GM19468 (cell line): ENCODE measurements at regions not wholly inside any gene's neighbourhood (a gene's known extent, or its start where the extent isn't known, plus 50 kb on each side); places are given as distances from the start of the nearest gene placed in this dataset.

Experiments
- ATAC-seq: cut with Tn5 transposase; IDR thresholded peaks from one replicate; pipeline ENCODE4 v1.9.1; 2021; ENCODE audit warnings: mild to moderate bottlenecking, moderate library complexity, moderate number of reproducible peaks; ENCODE audit not compliant: unreplicated experiment; ENCODE audit errors: extremely low read depth

DNA sequence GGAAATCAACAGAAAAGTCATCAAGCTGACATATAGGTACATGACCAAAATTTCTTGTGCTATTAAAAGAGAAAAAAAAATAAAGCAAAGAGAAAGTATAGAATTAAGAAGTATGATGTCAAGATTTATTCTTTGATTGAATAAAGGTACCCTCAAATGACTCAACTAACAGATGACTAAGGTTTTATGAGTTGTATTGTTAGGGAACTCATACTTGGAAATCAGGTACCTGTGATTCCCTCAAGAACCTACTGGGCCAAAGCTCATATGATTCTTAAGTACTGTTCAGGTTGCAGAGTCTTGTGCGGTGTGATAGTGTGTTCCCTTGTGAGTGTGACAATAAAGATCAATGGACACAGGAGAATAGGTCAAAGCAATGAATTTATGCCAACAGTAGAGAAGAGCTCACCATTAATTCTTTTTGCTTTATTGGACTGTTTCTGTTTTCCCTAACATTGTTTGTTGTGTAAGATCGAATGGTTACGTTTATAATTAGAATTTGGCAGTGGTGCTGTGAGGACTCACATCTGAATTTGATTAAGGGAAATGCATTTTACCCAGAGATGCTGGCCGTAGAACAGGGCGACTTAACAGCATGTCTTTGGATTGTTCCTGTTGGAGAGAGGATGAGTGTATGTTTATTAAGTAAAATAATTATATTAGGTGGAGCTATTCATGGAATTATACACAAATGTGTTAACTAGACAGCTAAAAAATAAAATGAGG is 293.2 kb upstream of the SEMA3D start:
- no peak for ATAC-seq

DNA sequence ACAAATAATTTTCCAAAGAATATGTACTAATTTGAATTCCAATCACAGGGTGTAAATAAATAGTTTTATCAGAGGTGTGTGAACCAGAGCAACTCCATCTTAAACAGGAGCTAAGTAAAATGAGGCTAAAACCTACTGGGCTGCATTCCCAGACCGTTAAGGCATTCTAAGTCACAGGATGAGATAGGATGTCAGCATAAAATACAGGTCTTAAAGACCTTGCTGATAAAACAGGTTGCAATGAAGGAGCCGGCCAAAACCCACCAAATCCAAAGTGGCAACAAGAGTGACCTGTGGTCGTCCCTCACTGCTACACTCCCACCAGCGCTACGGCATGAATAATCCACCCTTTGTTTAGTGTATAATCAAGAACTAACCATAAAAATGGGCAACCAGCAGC is 291.7 kb upstream of the SEMA3D start:
- no peak for ATAC-seq

DNA sequence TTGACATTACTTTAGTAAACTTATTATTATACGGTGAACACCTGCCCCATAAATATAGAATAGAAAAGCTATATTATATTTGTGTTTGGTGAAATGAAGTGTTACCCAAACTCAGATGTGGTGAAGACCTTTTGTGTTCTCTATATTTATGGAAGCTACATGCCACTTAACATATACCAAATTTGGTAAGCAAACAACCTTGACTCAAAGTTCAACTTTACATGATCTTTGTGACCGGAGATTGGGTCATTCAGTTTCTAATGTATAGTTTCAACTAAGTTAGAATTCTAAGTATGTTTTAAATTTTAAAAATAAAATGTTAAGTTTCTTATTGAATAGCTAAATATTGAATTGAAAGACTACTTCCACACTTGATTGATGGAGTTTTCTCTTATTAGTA is 288.6 kb upstream of the SEMA3D start:
- no peak for ATAC-seq

DNA sequence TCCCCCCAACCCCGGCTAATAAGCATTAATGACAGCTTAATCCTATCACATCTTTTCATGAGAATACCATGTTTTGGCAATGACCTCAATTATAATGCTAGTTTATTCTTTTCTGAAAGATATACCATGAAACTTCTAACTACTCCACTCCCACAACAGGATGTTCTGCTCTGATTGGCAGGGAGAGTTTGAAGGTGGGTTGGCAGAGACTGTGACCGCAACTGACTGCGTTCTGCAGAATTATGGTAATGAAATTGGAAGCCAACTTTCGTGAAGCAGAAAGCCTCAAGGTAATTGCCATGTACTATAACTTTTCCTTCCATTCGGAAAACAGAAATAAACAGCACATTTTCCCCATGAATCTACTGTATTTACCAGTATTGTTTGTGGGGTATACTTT is 288.2 kb upstream of the SEMA3D start:
- ATAC-seq, result no peak

DNA sequence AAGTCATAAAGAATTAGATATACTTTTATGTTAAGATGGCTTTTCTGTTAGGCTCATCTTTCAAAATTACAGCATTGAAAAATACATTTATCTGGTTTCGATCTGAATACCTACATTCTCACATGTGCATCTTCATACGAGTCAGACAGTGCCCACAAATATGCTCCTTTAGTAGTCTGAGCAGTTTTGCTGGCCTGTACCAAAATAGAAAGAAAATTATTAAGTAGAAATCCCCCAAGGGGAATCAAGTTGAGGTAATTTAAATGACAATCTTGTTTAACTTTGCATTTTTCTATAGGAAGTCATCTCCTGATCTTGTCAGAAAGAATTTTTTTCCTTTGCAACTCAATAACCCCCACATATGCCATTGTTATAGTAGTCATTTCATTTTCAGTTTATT is 287.4 kb upstream of the SEMA3D start:
- ATAC-seq, result no peak

DNA sequence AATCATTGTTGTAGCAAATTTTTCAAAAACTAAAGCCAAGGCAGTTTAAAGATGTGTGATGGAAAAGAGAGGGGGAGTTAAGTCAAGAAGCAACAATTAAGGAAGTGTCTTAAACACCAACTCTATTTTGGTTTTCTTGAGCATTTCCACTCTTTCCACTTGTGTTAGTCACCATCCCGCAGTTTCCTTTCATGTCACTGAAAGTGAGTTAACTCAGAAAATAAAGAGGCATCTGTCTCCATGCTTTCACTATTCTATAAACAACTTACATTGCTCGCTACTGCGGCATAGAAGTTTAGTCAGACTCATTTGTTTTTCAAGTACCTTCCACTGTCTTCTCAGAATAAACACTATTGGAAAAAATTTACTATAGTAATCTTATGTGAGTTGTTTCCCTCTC is 284.9 kb upstream of the SEMA3D start:
- no peak for ATAC-seq

DNA sequence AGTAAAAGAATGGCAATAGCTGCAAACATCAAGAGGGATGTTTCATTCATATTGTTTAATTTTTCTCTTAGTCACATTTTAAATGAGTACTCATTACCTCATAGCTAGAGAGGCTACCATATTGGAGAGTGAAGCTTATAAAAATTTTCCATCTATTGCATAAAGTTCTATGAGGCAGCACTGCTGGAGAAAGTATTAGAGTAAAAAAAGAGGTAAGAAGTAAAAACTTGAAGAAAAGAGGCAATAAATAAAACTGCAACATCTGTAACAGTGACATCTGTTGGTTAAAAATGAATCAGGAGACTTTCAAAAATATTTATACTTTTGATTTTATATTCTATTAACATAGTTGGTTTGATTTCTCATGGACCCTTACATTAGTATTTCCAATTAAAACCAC is 284.5 kb upstream of the SEMA3D start:
- no peak for ATAC-seq

DNA sequence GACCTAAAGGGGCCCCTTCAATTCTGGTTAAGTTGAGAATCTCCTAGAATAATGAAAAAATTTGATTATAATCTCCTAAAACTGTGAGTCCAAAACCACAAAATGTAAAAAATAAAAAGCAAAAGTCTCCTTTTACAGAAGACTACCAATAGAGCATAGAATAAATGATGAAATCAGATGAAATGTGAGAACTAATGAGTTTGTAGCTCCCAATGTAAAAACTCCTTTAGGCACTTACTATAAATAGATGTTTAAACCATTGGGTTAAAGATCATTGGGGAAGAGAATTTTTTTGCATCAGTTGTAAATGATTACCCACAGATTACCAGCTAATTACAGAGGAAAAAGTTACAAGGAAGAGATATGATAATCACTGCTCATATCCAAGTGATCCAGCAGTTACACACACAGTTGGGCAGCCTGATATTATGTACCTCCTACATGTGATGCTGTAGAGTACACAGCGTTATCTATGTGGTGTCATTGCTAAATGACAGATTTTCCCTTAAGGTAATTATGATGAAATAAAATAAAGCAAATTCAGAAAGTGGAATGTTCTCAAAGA is 282.7 kb upstream of the SEMA3D start:
- ATAC-seq, result no peak

DNA sequence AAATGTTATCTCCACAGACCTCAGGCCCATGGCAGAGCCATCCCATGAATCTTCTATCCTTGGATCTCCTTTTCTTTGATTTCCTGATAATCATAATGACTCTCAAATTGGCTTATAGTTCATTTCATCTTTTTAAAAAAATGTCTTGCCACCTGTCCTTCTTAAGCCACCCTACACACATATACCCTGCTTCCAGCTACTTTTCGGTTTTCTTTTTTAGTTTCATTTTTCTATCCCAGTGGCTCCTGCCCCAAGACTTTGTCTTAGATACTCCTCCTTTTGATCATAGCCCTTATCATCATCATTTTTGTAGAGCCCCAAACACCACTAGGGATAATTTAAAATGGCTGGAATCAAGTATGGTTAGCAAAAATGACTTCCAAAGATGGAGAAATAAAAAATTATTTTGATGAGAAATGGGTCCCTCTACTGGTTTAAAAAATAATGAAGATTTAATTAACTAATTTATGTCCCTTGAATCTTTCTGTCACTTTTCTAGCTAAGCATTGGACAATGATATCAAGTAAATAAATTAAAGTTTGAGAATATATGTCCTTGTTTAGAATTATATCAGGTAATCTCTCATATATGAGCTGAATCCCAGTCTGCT is 277.3 kb upstream of the SEMA3D start:
- ATAC-seq, result no peak

DNA sequence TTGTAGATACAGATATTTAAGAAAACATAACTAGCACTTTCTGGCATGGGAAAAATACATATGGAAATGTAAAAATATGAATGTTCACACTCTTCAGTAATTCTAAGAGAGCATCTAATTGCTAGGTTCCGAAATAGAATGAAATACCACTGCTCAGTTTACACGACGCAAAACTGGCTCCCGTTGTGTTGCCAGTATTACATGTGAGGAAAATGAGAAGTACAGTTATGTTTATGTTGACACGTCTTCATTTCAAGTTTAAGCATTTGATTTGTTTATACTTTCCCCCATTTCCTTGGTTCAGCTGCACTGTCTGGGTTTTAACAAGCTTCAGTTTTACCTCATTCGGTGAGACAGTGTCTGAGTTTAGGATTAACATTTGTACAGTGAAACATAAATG is 275.8 kb upstream of the SEMA3D start:
- ATAC-seq, result no peak

DNA sequence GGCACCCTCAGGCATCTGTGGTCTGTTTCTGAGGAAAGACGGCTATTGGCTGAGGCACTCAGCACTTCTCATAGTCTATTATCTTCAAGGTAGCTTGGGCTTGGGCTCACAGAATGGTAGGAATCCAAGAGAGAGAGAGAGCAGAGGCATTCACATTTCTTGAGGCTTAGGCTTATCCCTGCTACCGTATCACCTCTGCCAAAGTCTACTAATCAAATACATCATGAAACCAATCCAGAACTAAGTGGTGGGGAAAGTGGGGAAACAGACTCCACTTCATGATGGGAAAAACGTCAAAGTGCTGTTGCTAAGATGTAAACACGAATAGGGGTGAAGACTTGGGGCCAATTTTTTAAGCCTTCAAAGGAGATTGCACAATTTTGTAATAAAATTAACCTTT is 271.1 kb upstream of the SEMA3D start:
- ATAC-seq, result no peak

DNA sequence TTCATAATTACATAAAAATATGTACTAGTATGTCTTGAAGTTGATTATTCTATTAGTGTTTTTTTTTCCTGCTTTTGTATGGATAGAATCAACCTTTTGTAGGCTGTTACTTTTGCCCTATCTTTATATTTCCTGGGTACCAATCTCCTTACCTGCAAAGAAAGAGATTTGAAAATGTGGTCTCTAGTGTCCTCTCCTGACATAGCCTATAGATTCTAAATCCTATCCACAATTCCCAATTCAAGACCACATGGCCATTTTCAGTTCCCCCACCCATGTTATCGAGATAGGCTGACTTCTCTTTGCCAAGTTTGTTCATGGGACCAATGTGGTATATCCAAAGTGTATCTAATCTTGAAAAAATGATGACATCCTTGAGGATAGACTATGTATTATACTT is 269.4 kb upstream of the SEMA3D start:
- ATAC-seq, result no peak

DNA sequence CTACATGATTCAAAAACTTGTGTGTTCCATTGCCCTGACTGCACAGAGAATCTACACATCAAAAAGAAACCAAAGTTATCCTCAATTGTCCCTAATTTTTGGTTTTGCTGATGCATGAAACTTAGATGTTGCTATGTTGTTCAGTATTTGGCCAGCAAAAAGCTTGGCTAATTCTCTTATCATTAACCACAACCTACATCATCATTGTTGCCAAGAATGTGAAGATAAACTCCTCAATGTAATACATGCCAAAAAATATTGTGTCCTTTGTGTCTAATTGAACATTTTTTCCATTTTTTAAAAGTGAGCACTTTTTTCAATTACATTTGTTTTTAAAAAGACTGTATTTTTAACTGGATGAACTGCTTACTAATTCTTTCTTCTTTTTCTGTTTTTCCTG is 268.0 kb upstream of the SEMA3D start:
- ATAC-seq, result no peak

DNA sequence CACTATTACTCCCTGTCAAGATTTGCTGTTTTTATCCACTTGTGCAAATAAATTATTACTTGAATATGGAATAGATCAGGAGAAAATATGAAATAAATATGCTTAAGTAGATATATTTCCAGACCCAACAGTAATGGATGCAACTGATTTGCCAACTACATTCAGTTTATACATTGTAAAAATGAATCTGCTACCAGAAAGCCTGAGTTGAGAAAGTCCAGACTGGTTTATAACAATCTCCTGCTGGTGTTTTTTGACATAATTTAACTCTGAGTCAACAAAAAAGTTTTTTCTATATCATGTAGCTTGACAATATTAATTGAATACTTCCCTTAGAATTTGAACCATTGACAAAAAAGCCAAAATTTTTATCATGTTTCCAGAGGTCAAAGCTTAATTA is 265.8 kb upstream of the SEMA3D start:
- no peak for ATAC-seq

DNA sequence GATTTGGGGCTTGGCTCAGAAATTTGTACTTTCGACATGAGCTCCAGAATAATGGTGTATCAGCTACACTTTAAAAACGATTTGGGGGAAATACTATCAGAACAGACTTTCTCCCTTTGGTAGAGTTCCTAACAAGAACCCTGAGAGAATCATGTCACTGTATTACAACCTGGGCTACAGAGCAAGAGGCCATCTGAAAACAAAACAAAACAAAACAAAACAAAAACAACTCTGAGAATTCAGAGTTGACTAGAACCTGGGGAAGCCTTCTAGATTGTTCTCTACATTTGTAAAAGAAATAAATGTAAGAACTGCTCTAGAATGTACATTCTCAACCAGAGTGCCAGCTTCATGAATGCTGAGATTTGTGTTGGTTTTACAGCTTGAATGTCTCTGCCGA is 262.6 kb upstream of the SEMA3D start:
- no peak for ATAC-seq

DNA sequence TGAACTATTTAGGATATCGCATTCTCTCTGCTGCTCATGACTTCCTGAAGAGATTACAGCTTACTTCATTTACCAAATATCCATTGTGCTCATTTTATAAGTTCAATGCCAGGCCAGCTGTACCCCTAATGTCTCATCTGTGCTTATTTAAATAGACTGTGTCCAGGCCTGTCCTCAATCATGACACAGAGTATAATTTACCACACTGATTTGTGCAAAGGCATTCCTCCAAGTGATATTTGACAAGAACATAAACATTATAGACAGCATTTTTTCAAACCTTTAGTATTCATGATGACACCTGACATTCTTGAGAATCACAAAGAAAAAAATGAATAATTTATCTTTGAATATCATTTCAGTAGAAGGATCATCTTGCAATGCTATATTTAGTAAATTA is 260.1 kb upstream of the SEMA3D start:
- ATAC-seq, result no peak

DNA sequence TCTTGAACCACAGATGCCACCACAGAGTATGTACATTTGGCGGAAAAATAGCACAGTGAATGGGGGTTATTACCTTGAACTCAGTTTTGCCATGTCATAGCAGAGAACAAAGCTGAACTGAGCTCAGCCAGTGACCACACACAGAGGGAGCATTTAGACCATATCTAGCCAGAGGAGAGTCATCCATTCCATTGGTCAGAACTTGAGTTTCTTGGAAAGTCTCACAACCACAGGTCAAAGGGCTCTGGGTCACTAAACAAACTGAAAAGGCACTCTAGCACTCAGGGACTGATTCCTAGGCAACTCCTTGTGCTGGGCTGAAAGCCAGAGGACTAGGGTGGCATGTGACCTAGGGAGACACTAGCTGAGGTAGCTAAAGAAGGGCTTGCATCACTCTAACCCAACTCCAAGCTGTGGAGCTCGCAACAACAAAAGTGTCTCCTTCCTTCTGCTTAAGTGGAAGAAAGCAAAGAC is 239.7 kb upstream of the SEMA3D start:
- ATAC-seq, result no peak

DNA sequence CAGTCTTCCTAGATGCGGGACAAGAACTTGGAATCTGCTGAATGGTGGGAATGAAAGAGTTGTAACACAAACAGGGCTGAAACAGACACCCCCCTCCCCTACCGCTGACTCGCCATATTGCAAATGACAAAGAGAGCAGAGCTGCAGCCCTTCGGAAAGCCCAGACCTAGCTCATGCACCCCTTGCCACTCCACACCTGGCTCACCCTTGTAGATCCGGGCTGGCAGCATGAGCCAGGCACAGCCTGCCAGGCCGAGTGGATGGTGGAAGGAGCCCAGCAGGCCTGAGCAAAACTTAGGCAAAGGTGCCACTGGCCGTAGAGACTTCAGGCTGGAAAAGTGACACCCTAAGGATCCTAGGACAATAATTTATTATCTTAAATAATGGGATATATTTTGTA is 237.4 kb upstream of the SEMA3D start:
- ATAC-seq, result no peak

DNA sequence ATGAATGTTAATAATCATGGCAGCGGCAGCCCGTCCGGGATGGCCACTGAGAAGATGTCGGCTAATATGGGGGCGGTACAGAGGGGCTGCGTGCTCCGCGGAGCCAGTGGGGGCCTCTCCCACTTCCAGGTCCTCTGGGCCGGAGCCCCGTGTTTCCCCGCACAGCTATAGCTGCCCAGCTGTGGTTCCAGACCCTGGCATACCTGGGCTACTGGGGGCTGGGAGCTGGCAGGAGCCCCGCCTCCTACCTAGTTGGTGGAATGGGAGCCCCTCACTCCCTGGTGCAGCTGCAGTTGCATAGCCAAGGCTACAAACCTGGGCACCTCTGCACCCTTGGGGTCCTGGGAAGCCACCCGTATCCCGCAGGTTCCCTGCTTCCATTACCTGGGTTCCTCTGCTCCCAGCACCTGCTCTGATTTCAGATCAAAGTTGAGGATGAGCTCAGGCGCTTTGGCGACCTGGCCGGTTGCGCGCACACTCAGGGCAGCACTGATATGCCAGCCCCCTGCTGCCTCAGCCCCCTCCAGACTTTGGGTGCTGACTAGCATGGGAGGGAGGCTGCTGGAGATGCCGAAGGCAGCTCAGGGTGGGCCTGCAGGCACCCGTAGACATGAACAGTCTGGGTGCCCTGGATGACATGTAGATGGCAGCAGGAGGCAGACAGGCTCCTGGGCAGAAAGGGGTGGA is 236.5 kb upstream of the SEMA3D start:
- ATAC-seq, result no peak

DNA sequence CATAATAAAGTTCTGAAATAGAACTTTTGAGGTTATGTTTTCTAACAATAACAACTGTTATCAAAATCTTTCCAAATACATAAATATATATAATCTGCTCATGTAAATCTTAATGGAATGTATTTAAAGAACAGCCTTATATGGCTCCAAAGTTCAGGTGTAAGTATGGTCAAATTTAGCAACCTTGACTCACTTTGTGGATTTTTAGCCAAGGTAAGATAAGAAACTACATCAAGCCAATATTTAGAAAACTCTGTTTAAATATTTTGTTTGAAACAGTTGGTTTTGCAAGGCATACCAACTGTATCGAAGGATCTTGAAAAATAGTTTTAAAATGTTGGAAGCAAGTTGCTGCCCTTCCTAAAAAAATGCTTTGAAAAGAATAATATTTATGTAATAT is 228.9 kb upstream of the SEMA3D start:
- ATAC-seq, result no peak

DNA sequence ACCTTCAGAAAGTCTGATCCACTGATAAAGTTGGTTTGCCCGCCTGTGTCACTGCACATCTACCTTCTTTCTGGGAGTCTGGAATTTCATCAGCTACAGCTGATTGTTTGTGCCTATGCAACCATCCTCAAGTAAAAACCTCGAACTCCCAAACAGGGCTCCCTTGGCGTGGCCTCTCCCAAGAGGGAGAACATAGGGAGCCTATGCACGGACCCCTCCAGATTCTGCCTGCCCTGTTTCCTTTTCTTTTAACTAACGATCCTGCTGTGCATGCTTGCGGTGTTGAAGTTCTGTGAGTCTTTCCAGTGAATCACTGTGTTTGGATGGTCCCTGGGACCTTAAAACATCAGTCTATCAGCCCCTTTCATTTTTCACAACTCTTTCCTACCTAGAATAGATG is 226.9 kb upstream of the SEMA3D start:
- no peak for ATAC-seq
